Upper lobe of left lung (tissue), 6 donors: ENCODE measurements at regions not wholly inside any gene's neighbourhood (a gene's known extent, or its start where the extent isn't known, plus 50 kb on each side); places are given as distances from the start of the nearest gene placed in this dataset.

Source experiments
- ATAC-seq, 2 donors: fragments of 200-7000 bp; cut with Tn5 transposase; one replicate each; pipeline ENCODE4 v1.9.1; 2022; ENCODE audit warnings: mild to moderate bottlenecking in 2 of 2, moderate library complexity in 2 of 2; ENCODE audit not compliant: low FRiP score in 2 of 2
- DNase-seq, 2 donors: peaks; one replicate each; pipeline ENCODE4 v3.0.0-alpha.2; 2019 to 2020
- H3K27ac ChIP-seq, 4 donors: fragments of 200-600 bp; sonication (generic); one replicate each; pipeline ENCODE4 v1.5.1; 2016 to 2019
- H3K27me3 ChIP-seq, 4 donors: fragments of 200-600 bp; sonication (generic); one replicate each; pipeline ENCODE4 v1.5.1; 2017 to 2019
- H3K36me3 ChIP-seq, 4 donors: fragments of 200-600 bp; sonication (generic); one replicate each; pipeline ENCODE4 v1.5.1; 2016 to 2019
- H3K4me1 ChIP-seq, 4 donors: fragments of 200-600 bp; sonication (generic); one replicate each; pipeline ENCODE4 v1.5.1; 2018 to 2019
- H3K4me3 ChIP-seq, 4 donors: fragments of 200-600 bp; sonication (generic); one replicate each; pipeline ENCODE4 v1.5.1; 2017 to 2019; ENCODE audit warnings: mild to moderate bottlenecking in 2 of 4, moderate library complexity in 1 of 4
- H3K9me3 ChIP-seq, 4 donors: fragments of 200-600 bp; sonication (generic); one replicate each; pipeline ENCODE4 v1.5.1; 2018 to 2019
- EP300 ChIP-seq, 4 donors: sonication (generic); formaldehyde crosslinking; IDR thresholded peaks; one replicate each; pipeline ENCODE4 v1.5.1; 2017; ENCODE audit warnings: antibody characterized with exemption in 4 of 4, control low read depth in 2 of 4
- POLR2A ChIP-seq, 4 donors: fragments of 450-650 bp; IDR thresholded peaks; one replicate each; pipeline ENCODE4 v1.5.1; 2016 to 2017; ENCODE audit warnings: antibody characterized with exemption in 4 of 4, mild to moderate bottlenecking in 2 of 4
- POLR2AphosphoS5 ChIP-seq, 2 donors: sonication (generic); formaldehyde crosslinking; IDR thresholded peaks; one replicate each; pipeline ENCODE4 v1.5.1; 2017; ENCODE audit warnings: antibody characterized with exemption in 2 of 2
- WGBS, 2 donors: methylation state at CpG; one replicate each; pipeline ENCODE4 v1.1.5; 2017 to 2018; 5-methylcytosine and 5-hydroxymethylcytosine counted together
- TF ChIP-seq, protein P1 (sequence below), 6 experiments: fragments of 450-650 bp in 4 of 6; fragments of 200-600 bp in 2 of 6; sonication (generic) in 2 of 6; IDR thresholded peaks; one replicate each; pipeline ENCODE4 v1.5.1; 2016 to 2019; ENCODE audit warnings: antibody characterized with exemption in 6 of 6
- donor health status: DM: no; HTN: no; CAD: no; lungs with moderate emphysema.
- donor health status: DM: no; HTN: yes; CAD: no; lungs with severe emphysema.

DNA sequence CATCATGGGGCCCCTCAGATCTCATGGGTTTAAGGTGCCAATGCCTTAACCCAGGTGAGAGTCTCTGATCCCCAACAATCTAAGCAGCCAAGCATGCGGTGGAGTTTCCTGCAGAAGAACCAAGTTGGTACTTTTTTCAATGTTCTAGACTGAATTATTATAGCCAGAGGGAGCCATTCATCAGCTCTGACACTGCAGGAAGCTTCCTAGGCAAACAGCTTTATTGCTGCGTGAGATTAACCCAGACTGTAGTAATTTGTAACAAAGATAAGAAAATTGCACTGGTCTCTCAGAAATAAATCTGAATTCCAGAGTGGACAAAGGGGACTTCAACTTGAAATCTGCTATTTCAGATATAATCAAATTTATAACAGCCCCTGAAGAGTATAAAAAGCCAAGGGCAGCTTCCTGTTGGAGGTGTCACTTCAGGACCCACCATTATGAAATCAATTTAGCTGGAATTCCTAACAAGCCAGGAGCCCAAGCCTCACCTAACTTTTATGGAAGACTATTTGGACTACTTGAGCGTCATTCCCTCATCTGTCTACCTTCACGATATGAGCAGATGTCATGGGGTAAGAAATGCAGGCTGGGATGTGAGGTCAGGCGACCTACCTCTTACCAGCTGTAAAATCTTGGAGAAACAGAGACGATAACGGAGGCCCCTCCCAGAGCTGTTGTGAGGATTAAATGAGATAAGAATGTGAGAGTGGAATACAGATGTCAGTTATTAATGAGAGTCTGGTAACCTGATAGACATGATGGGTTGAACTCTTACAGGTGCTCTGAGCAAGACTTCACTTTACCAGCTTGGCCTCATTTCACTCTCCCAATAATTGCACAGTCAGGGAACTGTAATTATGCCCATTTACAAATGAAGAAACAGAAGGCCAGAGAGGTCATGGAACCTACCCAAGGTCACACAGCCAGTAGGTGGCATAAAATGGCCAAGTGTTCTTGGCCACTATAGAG lies 135.1 kb downstream of the RRAGC start:
- Histone ChIP-seq H3K27me3 (no peaks in the 10 kb centered on the region), H3K4me3 (no peak overlapping the region), H3K9me3 (no peaks in the 10 kb centered on the region), H3K36me3 (no peaks in the 10 kb centered on the region), H3K4me1 (peaks cover 0 to 24% (median 5%) of the 10 kb centered on the region in 4 donors), H3K27ac (no peak overlapping the region)
- 44 to 50% methylated on average over 7 of the region's 7 CpGs for WGBS, 2 donors
- no peak for ATAC-seq
- TF ChIP-seq, protein P1, sequence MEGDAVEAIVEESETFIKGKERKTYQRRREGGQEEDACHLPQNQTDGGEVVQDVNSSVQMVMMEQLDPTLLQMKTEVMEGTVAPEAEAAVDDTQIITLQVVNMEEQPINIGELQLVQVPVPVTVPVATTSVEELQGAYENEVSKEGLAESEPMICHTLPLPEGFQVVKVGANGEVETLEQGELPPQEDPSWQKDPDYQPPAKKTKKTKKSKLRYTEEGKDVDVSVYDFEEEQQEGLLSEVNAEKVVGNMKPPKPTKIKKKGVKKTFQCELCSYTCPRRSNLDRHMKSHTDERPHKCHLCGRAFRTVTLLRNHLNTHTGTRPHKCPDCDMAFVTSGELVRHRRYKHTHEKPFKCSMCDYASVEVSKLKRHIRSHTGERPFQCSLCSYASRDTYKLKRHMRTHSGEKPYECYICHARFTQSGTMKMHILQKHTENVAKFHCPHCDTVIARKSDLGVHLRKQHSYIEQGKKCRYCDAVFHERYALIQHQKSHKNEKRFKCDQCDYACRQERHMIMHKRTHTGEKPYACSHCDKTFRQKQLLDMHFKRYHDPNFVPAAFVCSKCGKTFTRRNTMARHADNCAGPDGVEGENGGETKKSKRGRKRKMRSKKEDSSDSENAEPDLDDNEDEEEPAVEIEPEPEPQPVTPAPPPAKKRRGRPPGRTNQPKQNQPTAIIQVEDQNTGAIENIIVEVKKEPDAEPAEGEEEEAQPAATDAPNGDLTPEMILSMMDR (IDR thresholded peaks at IDR 0.05), result no peak
- TF ChIP-seq POLR2A (IDR thresholded peaks at IDR 0.05) (no peak), POLR2AphosphoS5 (IDR thresholded peaks at IDR 0.05) (no peak), EP300 (IDR thresholded peaks at IDR 0.05) (no peak)
- no peak for DNase-seq

DNA sequence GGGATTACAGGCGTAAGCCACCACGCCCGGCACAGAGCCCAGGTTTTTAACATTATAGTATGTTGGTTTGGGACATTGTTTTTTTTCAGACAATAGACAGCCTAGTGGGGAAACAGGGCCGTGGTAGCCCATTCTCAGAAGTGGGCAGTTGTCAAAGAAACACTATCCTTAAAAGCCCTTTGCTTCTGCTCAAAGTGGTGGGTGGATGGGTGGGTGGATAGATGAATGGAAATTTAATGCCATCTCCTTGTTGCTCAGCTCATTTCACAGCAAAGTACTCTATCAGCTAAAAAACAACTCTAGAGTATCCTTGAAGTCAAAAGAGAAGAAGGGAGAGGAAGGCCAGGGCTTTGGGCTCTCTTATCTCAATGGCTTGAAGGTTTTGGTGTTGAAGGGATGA lies 137.8 kb downstream of the RRAGC start:
- ATAC-seq (no peak), DNase-seq (no peak)
- TF ChIP-seq, protein P1 (IDR thresholded peaks at IDR 0.05), result no peak
- TF ChIP-seq EP300 (IDR thresholded peaks at IDR 0.05), result no peak
- no peak for TF ChIP-seq POLR2AphosphoS5 (IDR thresholded peaks at IDR 0.05)
- TF ChIP-seq POLR2A (IDR thresholded peaks at IDR 0.05), result no peak
- Histone ChIP-seq H3K27ac (no peak overlapping the region), H3K4me3 (no peak overlapping the region), H3K27me3 (no peaks in the 10 kb centered on the region), H3K9me3 (no peaks in the 10 kb centered on the region), H3K4me1 (peaks cover 0 to 9% (median 0%) of the 10 kb centered on the region in 4 donors), H3K36me3 (no peaks in the 10 kb centered on the region)
- WGBS, 2 donors, result 91 to 97% methylated on average over 4 of the region's 4 CpGs

DNA sequence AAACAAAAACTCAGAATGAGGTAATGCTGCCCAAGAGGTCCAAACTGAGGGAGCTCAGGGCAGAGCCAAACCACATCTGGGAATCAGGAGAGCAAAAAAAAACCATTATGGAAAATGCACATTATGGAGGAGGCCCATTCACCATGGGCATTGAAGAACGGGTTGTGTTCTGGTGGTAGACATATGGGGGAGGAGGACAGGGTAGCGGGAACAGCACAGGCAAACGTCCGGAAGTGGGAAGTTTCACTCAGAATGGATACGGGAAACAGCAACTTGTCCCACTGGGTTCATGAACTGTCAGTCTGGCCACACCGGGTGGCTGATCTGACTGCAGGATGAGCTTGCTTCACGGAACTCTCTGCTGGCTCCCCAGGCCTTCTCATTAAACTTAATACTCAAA lies 139.7 kb downstream of the RRAGC start:
- H3K27ac ChIP-seq, result no peak overlapping the region
- 76% methylated on average over 7 of the region's 7 CpGs for WGBS, 2 donors
- H3K9me3 ChIP-seq, result no peaks in the 10 kb centered on the region
- DNase-seq (no peak), ATAC-seq (no peak)
- TF ChIP-seq, protein P1 (IDR thresholded peaks at IDR 0.05), result no peak
- TF ChIP-seq POLR2A (IDR thresholded peaks at IDR 0.05), result no peak
- no peak for TF ChIP-seq EP300 (IDR thresholded peaks at IDR 0.05)
- no peak for TF ChIP-seq POLR2AphosphoS5 (IDR thresholded peaks at IDR 0.05)
- peaks cover 0 to 9% (median 0%) of the 10 kb centered on the region in 4 donors for H3K4me1 ChIP-seq
- H3K27me3 ChIP-seq, result no peaks in the 10 kb centered on the region
- H3K36me3 ChIP-seq, result no peaks in the 10 kb centered on the region
- H3K4me3 ChIP-seq, result no peak overlapping the region

DNA sequence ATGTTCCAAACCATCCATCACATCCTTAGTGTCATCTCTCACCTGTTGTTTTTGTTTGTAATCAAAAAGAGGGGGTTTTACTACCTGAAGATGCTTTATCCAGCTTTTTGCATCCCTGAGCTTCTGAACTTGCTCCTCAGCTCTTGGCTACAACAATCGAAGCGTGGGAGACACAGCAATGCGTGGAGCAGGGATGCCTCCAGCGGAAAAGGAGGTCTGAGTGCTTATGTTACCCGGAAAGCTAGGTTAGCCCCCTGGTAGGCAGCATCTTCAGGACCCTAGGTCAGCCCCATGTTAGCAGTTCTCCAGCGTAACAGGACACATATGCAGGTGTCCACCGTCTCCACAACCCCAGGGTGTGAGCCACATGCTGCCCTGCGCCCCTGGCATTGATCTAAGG lies 141.5 kb downstream of the RRAGC start:
- no peak overlapping the region for H3K27ac ChIP-seq
- no peaks in the 10 kb centered on the region for H3K27me3 ChIP-seq
- TF ChIP-seq EP300 (IDR thresholded peaks at IDR 0.05), result no peak
- TF ChIP-seq, protein P1 (IDR thresholded peaks at IDR 0.05), result no peak
- no peak for TF ChIP-seq POLR2AphosphoS5 (IDR thresholded peaks at IDR 0.05)
- TF ChIP-seq POLR2A (IDR thresholded peaks at IDR 0.05), result no peak
- 83 to 87% methylated on average over 7 to 8 of the region's 8 CpGs for WGBS, 2 donors
- ATAC-seq, result no peak
- no peak overlapping the region for H3K4me3 ChIP-seq
- H3K9me3 ChIP-seq, result no peaks in the 10 kb centered on the region
- no peaks in the 10 kb centered on the region for H3K4me1 ChIP-seq
- no peaks in the 10 kb centered on the region for H3K36me3 ChIP-seq
- no peak for DNase-seq
